ENCODE measurements at regions not wholly inside any gene's neighbourhood (a gene's known extent, or its start where the extent isn't known, plus 50 kb on each side); places are given as distances from the start of the nearest gene placed in this dataset.

DNA sequence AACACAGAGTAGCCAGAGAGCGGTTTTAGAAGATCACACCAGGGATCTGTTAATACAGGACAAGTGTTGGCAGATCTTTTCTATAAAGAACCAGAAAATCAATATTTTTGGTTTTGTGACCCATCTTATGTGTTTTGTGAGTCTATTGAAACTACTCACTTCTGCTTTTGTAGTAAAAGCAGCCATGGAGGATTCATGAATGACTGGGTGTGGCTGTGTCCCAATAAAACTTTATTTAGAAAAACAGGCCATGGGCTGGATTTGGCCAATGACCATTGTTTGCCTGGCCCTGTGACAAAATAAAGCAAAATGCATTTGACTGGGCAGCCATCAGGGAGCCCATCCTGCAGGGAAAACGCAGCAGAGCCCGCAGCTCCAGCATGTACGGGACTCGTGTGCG lies 99.9 kb upstream of the ADRA2C start:
- TF ChIP-seq, protein P1, sequence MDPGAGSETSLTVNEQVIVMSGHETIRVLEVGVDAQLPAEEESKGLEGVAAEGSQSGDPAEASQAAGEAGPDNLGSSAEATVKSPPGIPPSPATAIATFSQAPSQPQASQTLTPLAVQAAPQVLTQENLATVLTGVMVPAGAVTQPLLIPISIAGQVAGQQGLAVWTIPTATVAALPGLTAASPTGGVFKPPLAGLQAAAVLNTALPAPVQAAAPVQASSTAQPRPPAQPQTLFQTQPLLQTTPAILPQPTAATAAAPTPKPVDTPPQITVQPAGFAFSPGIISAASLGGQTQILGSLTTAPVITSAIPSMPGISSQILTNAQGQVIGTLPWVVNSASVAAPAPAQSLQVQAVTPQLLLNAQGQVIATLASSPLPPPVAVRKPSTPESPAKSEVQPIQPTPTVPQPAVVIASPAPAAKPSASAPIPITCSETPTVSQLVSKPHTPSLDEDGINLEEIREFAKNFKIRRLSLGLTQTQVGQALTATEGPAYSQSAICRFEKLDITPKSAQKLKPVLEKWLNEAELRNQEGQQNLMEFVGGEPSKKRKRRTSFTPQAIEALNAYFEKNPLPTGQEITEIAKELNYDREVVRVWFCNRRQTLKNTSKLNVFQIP (CRISPR knock-in tag; IDR thresholded peaks at IDR 0.05; ENCODE audit: borderline replicate concordance, low read depth) = no peak
- TF ChIP-seq ZNF565 (CRISPR knock-in tag; conservative IDR thresholded peaks at IDR 0.05; ENCODE audit: low read depth) (no peak), ISL1 (CRISPR knock-in tag; IDR thresholded peaks at IDR 0.05) (no peak), ZNF8 (CRISPR knock-in tag; IDR thresholded peaks at IDR 0.05) (no peak), TCF4 (CRISPR knock-in tag; IDR thresholded peaks at IDR 0.05; ENCODE audit: borderline replicate concordance) (no peak)
- TF ChIP-seq, protein P2, sequence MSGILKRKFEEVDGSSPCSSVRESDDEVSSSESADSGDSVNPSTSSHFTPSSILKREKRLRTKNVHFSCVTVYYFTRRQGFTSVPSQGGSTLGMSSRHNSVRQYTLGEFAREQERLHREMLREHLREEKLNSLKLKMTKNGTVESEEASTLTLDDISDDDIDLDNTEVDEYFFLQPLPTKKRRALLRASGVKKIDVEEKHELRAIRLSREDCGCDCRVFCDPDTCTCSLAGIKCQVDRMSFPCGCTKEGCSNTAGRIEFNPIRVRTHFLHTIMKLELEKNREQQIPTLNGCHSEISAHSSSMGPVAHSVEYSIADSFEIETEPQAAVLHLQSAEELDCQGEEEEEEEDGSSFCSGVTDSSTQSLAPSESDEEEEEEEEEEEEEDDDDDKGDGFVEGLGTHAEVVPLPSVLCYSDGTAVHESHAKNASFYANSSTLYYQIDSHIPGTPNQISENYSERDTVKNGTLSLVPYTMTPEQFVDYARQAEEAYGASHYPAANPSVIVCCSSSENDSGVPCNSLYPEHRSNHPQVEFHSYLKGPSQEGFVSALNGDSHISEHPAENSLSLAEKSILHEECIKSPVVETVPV (CRISPR knock-in tag; IDR thresholded peaks at IDR 0.05) = no peak
- TF ChIP-seq, protein P3, sequence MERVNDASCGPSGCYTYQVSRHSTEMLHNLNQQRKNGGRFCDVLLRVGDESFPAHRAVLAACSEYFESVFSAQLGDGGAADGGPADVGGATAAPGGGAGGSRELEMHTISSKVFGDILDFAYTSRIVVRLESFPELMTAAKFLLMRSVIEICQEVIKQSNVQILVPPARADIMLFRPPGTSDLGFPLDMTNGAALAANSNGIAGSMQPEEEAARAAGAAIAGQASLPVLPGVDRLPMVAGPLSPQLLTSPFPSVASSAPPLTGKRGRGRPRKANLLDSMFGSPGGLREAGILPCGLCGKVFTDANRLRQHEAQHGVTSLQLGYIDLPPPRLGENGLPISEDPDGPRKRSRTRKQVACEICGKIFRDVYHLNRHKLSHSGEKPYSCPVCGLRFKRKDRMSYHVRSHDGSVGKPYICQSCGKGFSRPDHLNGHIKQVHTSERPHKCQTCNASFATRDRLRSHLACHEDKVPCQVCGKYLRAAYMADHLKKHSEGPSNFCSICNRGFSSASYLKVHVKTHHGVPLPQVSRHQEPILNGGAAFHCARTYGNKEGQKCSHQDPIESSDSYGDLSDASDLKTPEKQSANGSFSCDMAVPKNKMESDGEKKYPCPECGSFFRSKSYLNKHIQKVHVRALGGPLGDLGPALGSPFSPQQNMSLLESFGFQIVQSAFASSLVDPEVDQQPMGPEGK (CRISPR knock-in tag; IDR thresholded peaks at IDR 0.05; ENCODE audit: borderline replicate concordance) = no peak
